ENCODE measurements at regions not wholly inside any gene's neighbourhood (a gene's known extent, or its start where the extent isn't known, plus 50 kb on each side); places are given as distances from the start of the nearest gene placed in this dataset.

DNA sequence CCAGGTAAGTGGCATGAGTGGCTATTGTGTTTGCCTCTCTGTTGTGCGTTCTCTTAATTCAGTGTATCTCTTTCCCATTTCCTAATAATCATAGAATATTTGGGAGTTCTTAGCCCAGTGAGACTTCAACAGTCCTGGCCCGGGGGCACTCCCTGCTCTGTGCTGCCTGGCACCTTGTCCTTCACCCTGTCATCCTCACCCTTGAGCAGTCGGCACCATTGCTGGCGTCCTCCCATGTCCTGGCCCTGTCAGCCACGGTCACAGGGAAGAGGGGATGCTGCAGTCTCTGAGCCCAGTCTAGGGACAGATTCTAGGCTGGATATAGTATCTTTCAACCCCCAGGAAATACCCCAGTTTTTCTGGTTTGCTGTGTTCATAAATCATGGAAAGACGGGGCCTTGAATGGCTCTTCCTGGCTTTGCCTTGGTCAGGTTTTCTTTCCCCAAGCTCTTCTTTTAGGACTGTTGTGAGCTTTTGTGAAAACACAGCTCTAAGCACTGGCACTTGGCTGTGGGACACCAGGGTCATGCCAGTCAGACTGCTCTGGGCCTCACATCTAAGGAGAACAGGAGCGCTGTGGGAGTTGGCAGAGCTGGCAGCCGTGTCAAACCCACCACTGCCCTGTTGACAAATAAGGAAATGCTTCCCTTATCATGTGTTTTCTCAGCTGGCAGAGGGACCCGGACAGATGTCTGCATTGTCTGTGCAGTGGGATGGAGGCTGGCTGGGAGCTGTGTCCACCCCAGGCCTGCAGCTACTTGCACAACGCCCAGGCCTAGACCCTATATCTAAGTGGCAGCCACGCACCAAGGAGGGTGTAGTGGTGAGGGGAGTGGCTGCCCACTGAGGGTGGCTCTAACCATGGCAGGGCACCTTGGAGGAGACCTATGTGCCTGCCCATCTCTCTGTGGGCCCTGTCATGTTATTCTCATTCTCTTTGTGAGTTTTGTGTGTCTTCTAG is 378.6 kb downstream of the ICE1 start:
- H3K9ac ChIP-seq (ENCODE audit: low read length), result no peak overlapping the region
- H3K36me3 ChIP-seq (ENCODE audit: control insufficient read depth, insufficient read depth, low read length), result no peaks in the 10 kb centered on the region
- H3K27me3 ChIP-seq (ENCODE audit: control insufficient read depth, insufficient read depth, low read length), result no peaks in the 10 kb centered on the region
- H3K4me3 ChIP-seq (ENCODE audit: low read length), result no peak overlapping the region
- H3K4me1 ChIP-seq (ENCODE audit: control insufficient read depth, insufficient read depth, low read length), result peaks cover 3% of the 10 kb centered on the region
- H3K27ac ChIP-seq (ENCODE audit: low read depth, low read length), result no peak overlapping the region

DNA sequence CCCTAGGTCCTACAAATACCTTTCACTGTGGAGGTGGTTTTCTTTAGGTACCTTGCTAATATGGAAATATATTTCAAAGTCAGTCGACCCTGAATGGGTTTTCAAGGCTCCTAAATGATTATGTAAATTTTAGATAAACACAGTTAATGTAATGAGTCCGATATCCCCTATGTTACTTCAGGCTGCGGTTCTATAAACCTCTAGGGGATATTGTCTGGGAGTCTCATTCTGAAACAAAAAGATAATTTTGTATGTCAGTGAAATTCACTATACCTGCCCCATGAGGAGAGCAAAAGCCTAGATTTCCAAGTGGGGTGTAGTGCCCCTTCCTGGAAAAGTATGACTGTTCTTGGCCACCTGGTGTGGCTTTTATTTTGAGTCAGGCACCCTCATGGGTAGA is 377.3 kb downstream of the ICE1 start:
- H3K27me3 ChIP-seq (ENCODE audit: control insufficient read depth, insufficient read depth, low read length), result peaks cover 2% of the 10 kb centered on the region
- no peak overlapping the region for H3K27ac ChIP-seq (ENCODE audit: low read depth, low read length)
- no peaks in the 10 kb centered on the region for H3K36me3 ChIP-seq (ENCODE audit: control insufficient read depth, insufficient read depth, low read length)
- no peak overlapping the region for H3K9ac ChIP-seq (ENCODE audit: low read length)
- H3K4me1 ChIP-seq (ENCODE audit: control insufficient read depth, insufficient read depth, low read length), result peaks cover 3% of the 10 kb centered on the region
- no peak overlapping the region for H3K4me3 ChIP-seq (ENCODE audit: low read length)

DNA sequence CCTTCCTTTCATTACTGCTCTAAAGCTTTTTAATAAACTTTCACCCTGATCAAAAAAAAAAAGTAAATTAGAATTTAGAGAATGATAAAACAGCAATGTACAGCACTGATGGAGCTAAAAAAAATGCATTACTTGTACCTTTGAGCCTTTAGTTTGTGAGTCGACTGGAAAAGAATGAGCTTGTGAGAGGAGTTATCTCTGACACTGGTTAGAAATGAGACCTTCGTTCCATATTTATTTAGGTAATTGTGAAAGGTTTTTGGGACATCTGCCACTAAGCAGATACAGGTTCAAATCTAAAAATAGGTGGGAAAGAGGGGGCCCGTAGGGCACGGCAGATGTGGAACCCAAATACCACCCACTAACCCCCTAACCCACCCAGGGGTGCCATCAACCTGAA is 376.8 kb downstream of the ICE1 start:
- no peaks in the 10 kb centered on the region for H3K36me3 ChIP-seq (ENCODE audit: control insufficient read depth, insufficient read depth, low read length)
- no peak overlapping the region for H3K4me3 ChIP-seq (ENCODE audit: low read length)
- H3K27me3 ChIP-seq (ENCODE audit: control insufficient read depth, insufficient read depth, low read length), result peaks cover 2% of the 10 kb centered on the region
- peaks cover 3% of the 10 kb centered on the region for H3K4me1 ChIP-seq (ENCODE audit: control insufficient read depth, insufficient read depth, low read length)
- no peak overlapping the region for H3K9ac ChIP-seq (ENCODE audit: low read length)
- no peak overlapping the region for H3K27ac ChIP-seq (ENCODE audit: low read depth, low read length)

DNA sequence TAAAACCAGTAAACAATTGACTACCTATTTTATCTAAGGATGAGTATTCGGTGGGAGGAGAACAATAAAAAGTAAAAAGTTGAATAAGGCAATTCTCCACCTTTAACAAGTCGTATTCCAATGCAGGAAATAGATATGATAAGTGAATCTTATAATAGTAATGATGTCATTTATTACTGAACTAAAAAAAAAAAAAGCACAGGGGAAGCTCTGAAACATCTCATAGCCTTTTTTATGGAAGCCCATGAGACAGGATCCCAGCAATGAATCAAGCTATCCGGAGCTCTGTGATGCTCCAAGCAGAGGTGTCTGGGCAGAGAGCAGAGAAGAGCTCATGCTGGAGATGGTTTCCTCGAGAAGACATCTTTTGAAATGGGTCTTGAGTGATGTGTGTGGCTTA is 376.0 kb downstream of the ICE1 start:
- Histone ChIP-seq H3K9ac (ENCODE audit: low read length) (no peak overlapping the region), H3K36me3 (ENCODE audit: control insufficient read depth, insufficient read depth, low read length) (no peaks in the 10 kb centered on the region), H3K27me3 (ENCODE audit: control insufficient read depth, insufficient read depth, low read length) (peaks cover 2% of the 10 kb centered on the region), H3K4me3 (ENCODE audit: low read length) (no peak overlapping the region), H3K27ac (ENCODE audit: low read depth, low read length) (no peak overlapping the region), H3K4me1 (ENCODE audit: control insufficient read depth, insufficient read depth, low read length) (peaks cover 3% of the 10 kb centered on the region)

DNA sequence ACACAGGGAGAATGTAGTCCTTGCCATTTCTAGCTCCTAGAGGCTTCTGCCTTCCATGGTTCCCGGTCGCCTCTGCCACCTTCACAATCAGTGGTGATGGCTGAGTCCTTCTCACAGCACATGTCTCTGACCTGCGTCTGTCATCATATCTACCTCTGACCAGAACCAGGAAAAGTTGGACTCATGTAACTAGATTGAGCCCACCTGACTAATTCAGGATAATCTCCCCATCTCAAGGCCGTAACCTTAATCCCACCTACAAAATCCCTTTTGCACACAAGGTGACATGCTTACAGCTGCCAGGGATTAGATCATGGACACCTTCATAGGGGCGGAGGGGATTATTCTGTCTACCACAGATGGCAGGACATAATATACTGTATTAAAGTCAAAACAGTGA is 375.6 kb downstream of the ICE1 start:
- Histone ChIP-seq H3K4me3 (ENCODE audit: low read length) (no peak overlapping the region), H3K36me3 (ENCODE audit: control insufficient read depth, insufficient read depth, low read length) (no peaks in the 10 kb centered on the region), H3K4me1 (ENCODE audit: control insufficient read depth, insufficient read depth, low read length) (peaks cover 3% of the 10 kb centered on the region), H3K9ac (ENCODE audit: low read length) (no peak overlapping the region), H3K27ac (ENCODE audit: low read depth, low read length) (no peak overlapping the region), H3K27me3 (ENCODE audit: control insufficient read depth, insufficient read depth, low read length) (peaks cover 2% of the 10 kb centered on the region)

DNA sequence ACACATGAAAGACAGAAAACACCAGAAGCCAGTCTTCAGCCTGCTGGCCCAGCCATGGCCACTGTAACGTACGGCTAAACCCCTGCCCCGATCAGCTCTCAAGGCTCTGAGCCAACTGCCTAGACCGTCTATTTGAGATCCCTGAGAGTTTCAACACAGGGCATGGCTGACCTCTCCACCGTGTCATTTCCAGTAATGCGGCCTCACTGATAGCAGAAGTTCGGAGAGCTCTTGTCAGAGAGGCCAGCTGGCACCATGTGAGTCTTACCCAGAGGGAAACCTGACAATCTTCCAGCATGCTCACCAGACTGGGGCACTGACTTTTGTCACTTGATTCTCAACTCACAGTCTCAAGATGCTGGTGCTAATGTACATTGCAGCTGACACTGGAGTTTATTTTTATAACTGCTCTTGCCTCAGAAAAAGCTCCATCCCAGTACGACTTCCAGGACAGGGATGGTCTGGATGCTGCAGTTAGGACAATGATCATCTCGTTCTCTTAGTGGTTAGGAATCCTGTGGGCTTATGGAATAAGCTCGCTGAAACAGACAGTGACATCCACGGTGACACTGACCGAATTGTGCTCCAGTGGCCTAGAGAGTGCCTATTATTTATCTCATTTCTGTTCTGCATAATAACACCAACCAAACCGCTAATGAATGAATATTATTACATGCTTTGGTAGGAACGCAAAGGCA is 372.7 kb downstream of the ICE1 start:
- peaks cover 2% of the 10 kb centered on the region for H3K27me3 ChIP-seq (ENCODE audit: control insufficient read depth, insufficient read depth, low read length)
- no peaks in the 10 kb centered on the region for H3K36me3 ChIP-seq (ENCODE audit: control insufficient read depth, insufficient read depth, low read length)
- H3K4me1 ChIP-seq (ENCODE audit: control insufficient read depth, insufficient read depth, low read length), result peaks cover 3% of the 10 kb centered on the region
- no peak overlapping the region for H3K27ac ChIP-seq (ENCODE audit: low read depth, low read length)
- no peak overlapping the region for H3K9ac ChIP-seq (ENCODE audit: low read length)
- H3K4me3 ChIP-seq (ENCODE audit: low read length), result no peak overlapping the region

DNA sequence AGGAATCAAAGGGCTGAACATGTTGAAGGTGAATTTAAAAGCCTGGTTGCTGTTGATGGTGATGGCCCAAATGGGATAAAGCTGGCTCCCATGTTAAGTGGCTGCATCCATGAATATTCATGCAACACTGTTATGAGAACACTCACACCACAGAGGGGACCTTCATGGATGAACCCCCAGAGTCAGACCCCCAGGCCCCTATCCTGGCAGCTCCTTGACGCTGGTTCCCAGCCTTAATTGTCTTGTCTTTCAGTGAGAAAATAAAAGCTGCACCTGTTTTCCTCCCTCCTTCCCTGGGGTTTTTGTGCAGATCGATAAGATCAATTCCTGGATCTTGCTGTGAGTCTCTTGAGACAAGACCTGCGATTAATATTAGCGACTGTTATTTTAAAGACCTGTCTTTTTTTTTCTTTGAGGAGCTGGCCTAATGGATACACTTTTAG is 371.7 kb downstream of the ICE1 start:
- H3K4me3 ChIP-seq (ENCODE audit: low read length), result no peak overlapping the region
- H3K27ac ChIP-seq (ENCODE audit: low read depth, low read length), result no peak overlapping the region
- peaks cover 3% of the 10 kb centered on the region for H3K4me1 ChIP-seq (ENCODE audit: control insufficient read depth, insufficient read depth, low read length)
- H3K9ac ChIP-seq (ENCODE audit: low read length), result no peak overlapping the region
- H3K36me3 ChIP-seq (ENCODE audit: control insufficient read depth, insufficient read depth, low read length), result no peaks in the 10 kb centered on the region
- H3K27me3 ChIP-seq (ENCODE audit: control insufficient read depth, insufficient read depth, low read length), result peaks cover 2% of the 10 kb centered on the region

DNA sequence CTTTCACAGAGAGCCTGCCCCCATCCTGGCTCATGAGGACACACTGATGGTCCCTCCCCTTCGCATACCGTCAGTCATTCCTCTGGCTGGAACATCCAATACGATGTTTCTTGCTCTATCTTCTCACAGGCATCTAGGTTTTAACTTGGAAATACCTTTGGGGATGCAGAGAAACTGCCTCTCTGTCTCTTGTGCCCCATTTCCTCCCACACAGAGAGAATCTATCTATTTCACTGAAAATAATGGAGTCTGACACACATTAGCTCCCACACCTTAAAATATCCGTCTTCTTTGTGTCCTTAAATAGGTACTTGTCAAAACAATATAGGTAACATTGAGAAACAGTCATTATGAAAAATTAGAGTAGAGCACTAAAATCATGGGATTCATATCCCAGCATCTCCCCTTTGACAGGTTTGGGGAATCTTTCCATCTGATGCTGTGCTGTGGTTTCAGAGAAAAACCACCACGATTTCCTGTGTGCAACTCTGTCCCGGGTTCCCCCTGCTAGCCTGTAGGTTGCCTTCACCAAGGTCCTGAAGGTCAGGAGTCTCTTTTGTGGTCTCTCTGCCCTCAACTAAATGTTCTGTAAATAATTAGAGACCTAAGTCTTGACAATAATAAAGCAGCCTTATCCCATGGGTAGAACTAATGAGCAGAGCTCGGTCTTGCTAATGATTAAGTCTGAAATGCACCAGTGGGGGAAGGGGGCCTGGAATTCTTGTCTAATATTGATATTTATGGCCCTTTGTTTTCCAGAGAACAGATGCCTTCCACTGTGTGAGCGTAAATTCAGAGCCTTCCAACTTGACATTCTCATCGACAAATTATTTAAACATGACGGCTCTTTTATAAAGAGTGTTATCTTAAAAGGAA is 371.0 kb downstream of the ICE1 start:
- H3K9ac ChIP-seq (ENCODE audit: low read length), result no peak overlapping the region
- H3K27ac ChIP-seq (ENCODE audit: low read depth, low read length), result no peak overlapping the region
- H3K4me1 ChIP-seq (ENCODE audit: control insufficient read depth, insufficient read depth, low read length), result peaks cover 3% of the 10 kb centered on the region
- H3K4me3 ChIP-seq (ENCODE audit: low read length), result no peak overlapping the region
- H3K36me3 ChIP-seq (ENCODE audit: control insufficient read depth, insufficient read depth, low read length), result no peaks in the 10 kb centered on the region
- peaks cover 2% of the 10 kb centered on the region for H3K27me3 ChIP-seq (ENCODE audit: control insufficient read depth, insufficient read depth, low read length)

DNA sequence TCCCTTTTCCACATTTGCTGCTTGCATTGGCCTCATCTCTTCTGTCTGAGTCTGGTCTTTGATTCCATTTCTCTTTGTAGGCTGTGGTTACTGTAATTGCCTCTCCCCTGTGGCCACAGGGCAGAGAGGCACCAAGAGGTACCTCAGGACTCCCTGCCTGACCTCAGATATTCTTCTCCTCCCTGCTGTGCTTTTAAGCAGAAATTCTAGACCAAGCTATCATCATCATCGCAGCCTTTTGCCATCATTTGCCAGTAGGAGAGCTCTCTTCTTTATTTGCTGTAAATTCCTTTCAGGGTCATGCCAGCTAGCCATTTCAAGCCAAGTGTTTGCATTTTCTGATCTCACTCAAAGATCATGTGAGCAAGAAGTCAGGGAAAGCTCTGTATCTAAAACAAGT is 369.6 kb downstream of the ICE1 start:
- Histone ChIP-seq H3K4me1 (ENCODE audit: control insufficient read depth, insufficient read depth, low read length) (peaks cover 3% of the 10 kb centered on the region), H3K27me3 (ENCODE audit: control insufficient read depth, insufficient read depth, low read length) (peaks cover 2% of the 10 kb centered on the region), H3K36me3 (ENCODE audit: control insufficient read depth, insufficient read depth, low read length) (no peaks in the 10 kb centered on the region), H3K27ac (ENCODE audit: low read depth, low read length) (no peak overlapping the region), H3K9ac (ENCODE audit: low read length) (no peak overlapping the region), H3K4me3 (ENCODE audit: low read length) (no peak overlapping the region)

DNA sequence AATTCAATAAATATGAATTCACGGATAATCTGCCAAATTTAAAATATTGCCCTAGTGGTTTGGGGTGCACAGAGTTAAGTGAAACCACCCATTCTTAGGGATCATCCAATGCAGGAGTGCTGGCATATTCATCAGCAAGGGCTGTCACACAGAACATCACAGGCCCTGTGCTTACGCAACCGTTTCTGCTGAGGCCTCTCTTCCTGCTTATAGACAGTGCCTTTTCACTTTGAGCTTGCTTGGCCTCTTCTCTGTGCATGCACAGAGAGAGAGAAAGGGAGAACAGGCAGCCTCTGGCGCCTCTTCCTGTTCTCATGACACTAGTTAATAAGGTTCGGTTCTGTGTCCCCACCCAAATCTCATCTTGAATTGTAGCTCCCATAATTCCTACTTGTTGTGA is 366.3 kb downstream of the ICE1 start:
- no peaks in the 10 kb centered on the region for H3K4me1 ChIP-seq (ENCODE audit: control insufficient read depth, insufficient read depth, low read length)
- no peak overlapping the region for H3K9ac ChIP-seq (ENCODE audit: low read length)
- no peak overlapping the region for H3K27ac ChIP-seq (ENCODE audit: low read depth, low read length)
- H3K36me3 ChIP-seq (ENCODE audit: control insufficient read depth, insufficient read depth, low read length), result no peaks in the 10 kb centered on the region
- H3K4me3 ChIP-seq (ENCODE audit: low read length), result no peak overlapping the region
- no peaks in the 10 kb centered on the region for H3K27me3 ChIP-seq (ENCODE audit: control insufficient read depth, insufficient read depth, low read length)

DNA sequence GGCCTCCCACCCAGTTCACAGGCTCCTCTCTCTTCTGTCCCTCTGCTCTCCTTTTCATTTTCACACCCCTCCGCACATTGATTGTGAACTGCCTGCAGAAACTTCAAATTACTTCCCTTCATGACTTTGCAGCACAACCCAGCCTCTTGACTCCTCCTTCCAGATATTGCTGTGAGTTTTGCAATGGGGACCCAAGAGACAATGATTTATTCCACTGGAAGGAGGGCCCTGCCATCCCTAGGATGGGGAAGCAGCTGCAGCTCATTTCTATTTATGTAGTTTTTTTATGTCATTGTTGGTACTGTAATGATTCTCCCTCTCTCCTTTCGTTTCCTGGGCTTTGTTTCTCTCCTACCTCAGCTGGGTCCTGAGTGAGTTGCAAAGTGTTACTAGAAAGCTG is 364.9 kb downstream of the ICE1 start:
- Histone ChIP-seq H3K27ac (ENCODE audit: low read depth, low read length) (no peak overlapping the region), H3K27me3 (ENCODE audit: control insufficient read depth, insufficient read depth, low read length) (no peaks in the 10 kb centered on the region), H3K9ac (ENCODE audit: low read length) (no peak overlapping the region), H3K4me3 (ENCODE audit: low read length) (no peak overlapping the region), H3K36me3 (ENCODE audit: control insufficient read depth, insufficient read depth, low read length) (no peaks in the 10 kb centered on the region), H3K4me1 (ENCODE audit: control insufficient read depth, insufficient read depth, low read length) (no peaks in the 10 kb centered on the region)

DNA sequence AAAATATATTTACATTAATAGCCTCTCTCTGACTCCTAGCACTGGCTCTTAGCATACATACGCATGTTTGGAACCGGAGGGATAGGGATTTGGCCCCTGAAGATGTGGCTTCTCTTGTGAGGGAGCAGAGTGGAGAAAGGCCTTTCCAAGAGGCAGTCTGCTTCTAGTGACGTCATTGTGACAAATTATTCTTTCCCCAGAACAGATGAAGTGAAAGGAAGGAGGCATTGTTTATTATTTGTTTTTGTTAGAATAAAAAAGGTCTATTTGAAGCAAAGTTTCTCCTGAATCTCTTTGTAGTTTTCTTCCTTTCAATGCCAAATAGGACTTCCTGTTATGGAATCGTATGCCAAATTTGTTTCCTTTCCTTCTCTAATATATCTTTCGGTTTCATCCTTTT is 361.6 kb downstream of the ICE1 start:
- H3K27ac ChIP-seq (ENCODE audit: low read depth, low read length), result no peak overlapping the region
- H3K4me1 ChIP-seq (ENCODE audit: control insufficient read depth, insufficient read depth, low read length), result no peaks in the 10 kb centered on the region
- no peak overlapping the region for H3K9ac ChIP-seq (ENCODE audit: low read length)
- no peak overlapping the region for H3K4me3 ChIP-seq (ENCODE audit: low read length)
- no peaks in the 10 kb centered on the region for H3K36me3 ChIP-seq (ENCODE audit: control insufficient read depth, insufficient read depth, low read length)
- H3K27me3 ChIP-seq (ENCODE audit: control insufficient read depth, insufficient read depth, low read length), result no peaks in the 10 kb centered on the region
